ENCODE measurements at regions not wholly inside any gene's neighbourhood (a gene's known extent, or its start where the extent isn't known, plus 50 kb on each side); places are given as distances from the start of the nearest gene placed in this dataset.

GRCh38 chr4:11546391-11547175, 117.9 kb upstream of the HS3ST1 start:
- no peak for DNase-seq (ENCODE audit: low read depth, low spot score)

DNA sequence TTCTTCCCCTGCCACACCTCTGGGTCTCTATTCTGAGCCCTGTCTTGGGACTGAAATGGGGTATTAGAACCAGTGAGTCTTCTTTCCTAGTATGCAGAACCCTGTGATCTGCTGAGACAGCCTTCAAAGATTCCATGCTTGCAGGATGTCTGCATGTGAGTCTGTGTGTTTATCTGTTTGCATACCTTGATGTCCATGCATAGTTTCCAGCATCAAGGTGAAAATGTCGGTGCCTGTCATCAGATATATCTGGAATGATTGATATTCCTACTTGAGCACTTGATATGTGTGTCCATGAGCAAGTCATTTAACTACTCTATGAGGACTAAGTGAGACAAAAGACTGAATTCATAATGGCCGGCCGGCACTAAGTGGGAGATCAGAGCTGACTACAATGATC, 117.0 kb upstream of the HS3ST1 start:
- DNase-seq (ENCODE audit: low read depth, low spot score) = no peak

DNA sequence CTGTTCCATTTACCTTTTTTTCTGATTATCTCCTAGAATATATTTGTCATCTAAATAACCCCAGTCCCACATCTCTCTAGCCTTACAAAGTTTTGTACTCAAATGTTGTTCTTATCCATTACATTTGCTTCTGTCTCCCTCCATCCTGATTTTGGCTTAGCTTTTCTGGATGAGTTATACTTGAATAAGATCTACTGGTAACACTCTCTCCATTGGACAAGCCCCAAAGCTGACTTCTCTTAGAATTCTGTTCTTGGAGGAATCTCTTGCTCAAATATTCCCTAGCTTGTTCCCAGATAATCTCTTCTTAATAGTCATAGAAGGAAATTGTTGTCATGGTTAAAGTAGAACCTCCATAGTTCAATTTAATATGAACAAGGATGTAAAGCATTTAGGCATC, 115.5 kb upstream of the HS3ST1 start:
- DNase-seq (ENCODE audit: low read depth, low spot score) = no peak

DNA sequence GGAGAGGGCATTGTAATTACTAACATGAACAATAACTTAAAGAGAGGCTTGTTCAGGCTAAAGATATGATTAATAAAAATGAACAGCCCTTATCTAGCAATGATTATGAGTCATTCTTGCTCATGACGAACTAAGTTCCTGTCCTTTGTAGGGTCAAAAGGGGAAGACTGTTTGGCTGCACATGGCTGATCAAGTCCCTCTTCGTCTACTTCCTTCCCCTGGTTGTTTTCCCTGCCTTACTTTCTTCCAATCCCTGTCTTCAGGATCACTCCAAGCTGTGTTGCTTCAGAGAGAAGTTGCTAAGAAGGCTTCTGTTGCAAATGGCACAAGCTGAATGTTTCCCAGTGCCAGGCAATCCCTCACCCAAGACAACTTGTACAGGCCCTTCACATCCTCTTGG, 115.0 kb upstream of the HS3ST1 start:
- no peak for DNase-seq (ENCODE audit: low read depth, low spot score)

DNA sequence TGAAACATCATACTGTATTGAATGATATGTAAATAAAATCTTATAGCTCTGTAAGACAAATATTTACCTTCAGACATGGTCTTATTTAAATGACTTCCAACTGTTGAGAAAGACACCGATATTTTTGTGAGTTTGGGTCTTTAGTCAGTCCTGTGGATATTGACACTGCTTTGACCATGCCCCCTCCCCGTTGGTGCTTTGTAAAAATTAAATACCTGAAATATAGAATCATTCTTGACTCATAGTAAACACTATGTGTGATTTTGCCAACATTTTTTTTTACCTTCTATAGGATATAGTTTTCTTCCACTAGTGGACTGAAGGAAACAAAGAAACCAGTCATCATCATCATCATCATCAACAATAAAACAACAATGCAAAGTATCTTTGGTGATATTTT, 114.3 kb upstream of the HS3ST1 start:
- DNase-seq (ENCODE audit: low read depth, low spot score) = no peak

DNA sequence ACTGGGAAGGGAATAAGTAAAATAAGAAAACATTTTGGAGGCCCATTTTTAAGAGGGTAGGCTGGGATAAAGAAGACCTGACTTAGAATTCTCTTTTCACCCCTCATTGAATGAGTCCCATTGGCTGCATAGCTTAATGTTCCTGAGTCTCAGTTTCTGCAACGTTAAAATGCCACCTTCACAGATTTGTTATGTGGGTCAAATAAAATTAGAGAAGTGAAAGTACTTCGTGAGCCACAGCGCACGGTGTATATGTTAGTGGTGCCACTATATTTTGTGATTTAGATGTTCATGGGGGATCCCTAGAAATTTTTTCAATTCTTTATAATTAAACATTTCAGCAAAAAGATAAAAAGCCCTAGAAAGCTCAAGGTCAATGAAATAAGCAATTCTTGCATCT, 109.2 kb upstream of the HS3ST1 start:
- no peak for DNase-seq (ENCODE audit: low read depth, low spot score)

DNA sequence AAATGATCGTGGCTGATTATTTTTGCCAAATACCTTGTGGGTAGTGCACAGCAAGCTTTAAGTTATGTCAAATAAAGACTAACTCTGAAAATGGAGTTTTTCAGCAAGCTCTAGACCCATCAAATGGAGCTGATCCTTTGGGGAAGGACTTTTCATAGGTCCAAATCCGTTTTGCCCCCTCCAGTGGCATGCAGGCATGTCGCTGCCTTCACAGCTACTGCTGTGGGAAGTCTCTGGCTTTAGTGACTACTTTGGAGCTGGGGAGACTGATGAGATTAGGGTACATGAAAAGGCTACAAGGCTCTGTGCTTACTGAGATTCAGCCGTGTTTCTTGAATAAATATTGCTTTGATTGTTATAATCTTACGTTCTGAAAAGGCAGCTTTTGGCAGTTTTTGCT, 106.6 kb upstream of the HS3ST1 start:
- DNase-seq (ENCODE audit: low read depth, low spot score) = no peak

DNA sequence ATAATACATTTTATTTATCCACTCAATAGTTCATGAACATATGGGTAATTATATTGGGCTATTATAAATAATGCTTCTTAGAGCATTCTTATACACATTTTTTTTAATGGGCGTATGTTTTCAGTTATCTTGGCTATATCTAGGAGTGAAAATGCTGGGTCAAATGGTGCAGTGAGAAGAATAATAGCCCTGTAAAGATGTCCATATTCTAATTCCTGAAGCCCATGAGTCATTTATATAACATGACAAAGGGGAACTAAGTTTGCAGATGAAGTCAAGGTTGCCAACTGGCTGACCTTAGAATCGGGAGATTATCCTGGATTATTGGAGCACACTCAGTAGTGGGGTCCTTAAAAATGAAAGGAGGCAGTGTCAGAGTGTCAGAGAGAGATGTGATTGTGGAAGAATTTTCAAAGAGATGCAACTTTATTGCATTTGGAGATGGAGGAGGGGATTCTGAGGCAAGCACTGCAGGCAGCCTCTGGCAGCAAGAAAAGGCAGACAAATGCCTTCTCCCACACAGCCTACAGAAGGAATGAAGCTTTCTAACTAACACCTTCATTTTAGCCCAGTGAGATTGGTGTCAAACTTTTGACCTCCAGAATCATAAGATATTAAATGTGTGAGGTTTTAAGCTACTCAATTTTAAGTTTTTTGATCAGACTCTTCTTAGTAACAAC, 106.1 kb upstream of the HS3ST1 start:
- no peak for DNase-seq (ENCODE audit: low read depth, low spot score)

- DNase-seq (ENCODE audit: low read depth, low spot score) = no peak
These were observed 103.4 kb upstream of the HS3ST1 start for GRCh38 chr4:11532138-11532537.

DNA sequence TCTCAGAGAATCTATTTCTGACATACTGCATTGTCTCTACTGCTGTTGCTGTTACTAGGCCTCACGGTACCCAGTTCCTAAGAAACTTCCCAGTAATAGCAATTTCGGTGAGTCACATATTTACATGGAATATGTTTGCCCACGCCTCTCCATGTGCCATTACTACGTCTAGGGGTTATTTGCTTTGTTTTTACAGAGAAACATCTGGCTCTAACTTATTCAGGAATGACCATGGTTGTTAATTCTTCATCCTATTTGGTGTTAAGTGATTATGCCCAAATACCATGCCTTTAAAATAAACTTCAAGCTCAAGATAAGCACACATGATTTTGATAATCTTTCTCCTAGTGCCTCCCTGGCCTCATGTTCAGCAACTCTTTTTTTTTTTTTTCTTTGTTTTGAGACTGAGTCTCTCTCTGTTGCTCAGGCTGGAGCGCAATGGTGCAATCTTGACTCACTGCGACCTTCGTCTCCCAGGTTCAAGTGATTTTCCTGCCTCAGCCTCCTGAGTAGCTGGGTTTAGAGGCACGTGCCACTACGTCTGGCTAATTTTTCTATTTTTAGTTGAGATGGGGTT, 101.0 kb upstream of the HS3ST1 start:
- peak; percentile 10 for DNase-seq (ENCODE audit: low read depth, low spot score)

- no peak for DNase-seq (ENCODE audit: low read depth, low spot score)
These were observed 96.4 kb upstream of the HS3ST1 start for GRCh38 chr4:11525085-11525484.

- DNase-seq (ENCODE audit: low read depth, low spot score) = no peak
These were observed 90.1 kb upstream of the HS3ST1 start for GRCh38 chr4:11518754-11519153.

DNA sequence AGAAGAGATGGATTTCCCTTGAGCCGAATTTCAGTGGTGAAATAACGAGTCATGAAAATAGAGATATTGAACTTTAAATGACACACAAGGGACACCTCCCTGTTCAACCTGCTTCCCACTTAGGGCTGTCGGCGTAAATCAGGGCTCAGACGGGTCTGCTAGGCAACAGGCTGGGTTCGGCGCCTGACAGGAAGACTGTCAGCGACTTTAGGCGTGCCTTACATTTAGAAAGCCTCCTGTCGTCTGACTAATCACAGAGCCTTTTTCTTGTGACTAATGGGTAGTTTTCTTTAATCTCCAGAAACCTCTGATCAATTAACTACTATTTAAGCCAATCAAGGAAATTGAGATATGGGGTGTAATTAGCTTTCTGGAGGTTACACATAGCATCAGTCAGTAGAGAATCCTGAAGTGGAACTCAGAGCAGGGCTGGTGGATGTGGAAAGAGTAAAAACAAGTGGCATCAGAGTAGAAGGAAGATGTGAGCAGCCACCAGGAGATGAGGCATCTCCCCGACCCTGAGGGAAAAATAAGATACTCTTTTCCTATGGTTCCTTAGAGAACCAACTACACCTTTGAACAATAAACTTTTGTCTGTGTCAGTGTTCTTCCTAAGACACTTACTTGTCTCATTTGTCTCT, 86.2 kb upstream of the HS3ST1 start:
- DNase-seq (ENCODE audit: low read depth, low spot score) = no peak

- no peak for DNase-seq (ENCODE audit: low read depth, low spot score)
These were observed 85.3 kb upstream of the HS3ST1 start for GRCh38 chr4:11514003-11514402.

DNA sequence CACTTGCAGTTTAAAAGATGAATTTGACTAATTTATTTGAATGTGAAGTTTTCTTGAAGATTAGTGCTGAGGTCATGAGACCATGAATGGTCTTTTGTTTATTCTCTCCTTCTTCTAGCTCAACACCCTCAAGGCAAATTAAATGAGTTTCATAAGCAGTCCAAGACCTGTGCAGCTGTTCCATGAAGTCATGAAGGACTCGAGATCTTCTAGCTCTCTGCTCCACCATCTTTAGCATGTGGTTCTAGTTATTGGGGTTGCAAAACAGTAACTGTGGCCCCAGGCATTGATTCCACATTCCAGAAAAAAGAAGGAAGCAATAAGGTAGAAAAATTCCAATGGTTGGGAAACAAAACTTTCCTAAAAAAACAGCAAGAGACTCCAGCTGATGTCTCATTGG, 84.2 kb upstream of the HS3ST1 start:
- DNase-seq (ENCODE audit: low read depth, low spot score) = no peak

DNA sequence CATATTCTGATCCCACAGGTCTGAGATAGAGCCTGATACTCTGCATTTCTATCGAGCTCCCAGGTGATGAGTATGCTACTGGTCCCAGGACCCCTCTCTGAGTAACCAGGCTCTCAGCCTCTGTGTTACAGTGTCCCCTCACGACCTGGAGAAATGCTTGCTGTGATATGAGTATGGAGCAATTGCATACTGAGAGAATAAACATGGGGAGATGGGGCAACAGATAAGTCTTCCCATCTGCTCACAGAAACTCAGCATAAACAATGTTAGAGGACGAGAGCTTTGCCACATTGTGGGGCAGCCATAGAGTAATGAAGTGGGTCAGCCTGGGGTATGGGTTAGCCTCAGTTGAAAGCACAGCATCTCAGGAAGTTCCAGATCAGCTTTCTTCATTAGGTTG, 82.6 kb upstream of the HS3ST1 start:
- DNase-seq (ENCODE audit: low read depth, low spot score) = no peak

GRCh38 chr4:11507920-11508319, 79.2 kb upstream of the HS3ST1 start:
- DNase-seq (ENCODE audit: low read depth, low spot score) = no peak

GRCh38 chr4:11506194-11506593, 77.5 kb upstream of the HS3ST1 start:
- DNase-seq (ENCODE audit: low read depth, low spot score) = no peak

DNA sequence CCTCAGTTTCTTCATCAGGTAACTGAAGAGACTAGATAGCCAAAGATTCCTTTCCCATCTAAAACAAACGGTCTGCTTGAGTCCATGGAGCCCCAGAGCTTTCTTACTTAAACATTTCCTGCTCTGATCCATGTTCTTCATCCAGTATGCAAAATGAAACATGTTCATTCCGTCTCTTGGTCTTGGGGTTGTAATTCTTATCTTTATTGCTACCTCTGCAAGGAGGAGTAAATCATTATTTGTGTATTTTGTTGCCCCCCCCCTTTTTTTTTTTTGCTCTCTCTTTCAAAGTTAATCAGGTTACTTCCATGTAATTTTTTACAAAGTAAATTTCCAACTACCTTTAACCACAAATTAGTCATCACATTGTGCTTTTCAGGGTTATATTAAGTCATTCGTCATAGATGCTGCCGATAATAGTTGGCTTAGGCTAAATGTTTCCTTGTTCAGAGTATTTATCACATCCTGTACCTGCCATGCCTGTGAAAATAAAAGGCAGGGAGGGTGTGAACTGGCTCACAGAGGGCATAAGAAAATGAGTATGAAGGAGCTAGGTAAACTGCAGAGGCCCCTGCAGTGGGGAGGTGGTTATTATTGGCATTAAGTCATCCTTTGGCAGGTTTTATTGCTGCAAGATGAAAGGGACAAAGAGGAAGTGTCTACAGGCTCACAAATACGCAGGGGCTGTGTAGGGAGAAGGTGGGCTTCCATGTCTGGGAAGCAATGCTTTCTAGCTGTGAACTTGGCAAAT, 76.7 kb upstream of the HS3ST1 start:
- DNase-seq (ENCODE audit: low read depth, low spot score) = no peak

DNA sequence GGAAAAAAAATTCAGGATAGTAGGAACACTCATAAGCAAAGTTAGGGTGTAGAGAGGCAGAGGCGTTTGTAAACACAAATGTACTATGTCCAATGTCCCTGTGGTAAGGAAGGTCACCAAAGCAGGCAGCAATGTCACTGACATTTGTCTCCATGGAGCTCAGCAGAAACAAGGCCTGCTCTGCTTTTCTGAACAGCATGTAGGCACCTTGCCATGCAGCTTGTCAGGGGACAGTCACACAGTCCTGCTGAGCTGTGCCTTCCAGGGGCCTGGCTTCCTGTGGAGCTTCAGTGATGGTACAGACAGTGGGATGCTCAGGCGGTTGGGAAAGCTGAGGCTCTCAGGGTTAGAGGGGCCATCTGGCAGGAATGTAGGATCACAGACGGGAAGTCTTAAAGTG, 74.5 kb upstream of the HS3ST1 start:
- no peak for DNase-seq (ENCODE audit: low read depth, low spot score)

DNA sequence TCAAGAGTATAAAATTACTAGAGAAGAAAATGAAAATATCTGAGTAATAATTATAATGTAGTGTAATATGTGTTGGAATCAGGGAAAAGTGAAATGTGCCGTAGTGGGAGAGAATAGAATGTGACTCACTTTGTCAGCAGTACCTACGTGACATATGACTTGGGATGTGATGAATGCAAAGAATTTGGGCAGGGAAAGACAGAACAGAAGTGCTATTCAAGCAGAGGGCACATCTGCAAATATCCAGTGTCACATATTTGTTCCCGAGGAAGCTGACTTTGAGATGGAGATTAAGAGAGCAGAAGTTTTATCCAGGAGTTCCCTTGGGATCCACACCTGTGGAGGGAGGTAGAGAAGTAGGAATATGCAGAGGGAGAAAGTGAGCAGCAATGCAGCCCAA, 69.3 kb upstream of the HS3ST1 start:
- no peak for DNase-seq (ENCODE audit: low read depth, low spot score)

Data from brain pericyte (primary cell).